HG03558 (cell line): ENCODE measurements at regions not wholly inside any gene's neighbourhood (a gene's known extent, or its start where the extent isn't known, plus 50 kb on each side); places are given as distances from the start of the nearest gene placed in this dataset.
"Not testable (repeated sequence)": the region's sequence is repeated elsewhere in the genome, so short reads cannot be mapped to it uniquely, and the experiment has no call there.

ENCODE experiments used
- ATAC-seq: cut with Tn5 transposase; IDR thresholded peaks from one replicate; pipeline ENCODE4 v1.9.1; 2021; ENCODE audit warnings: moderate number of reproducible peaks; ENCODE audit not compliant: unreplicated experiment; ENCODE audit errors: extremely low read depth

GRCh38 chr2:7611750-7612149, 694.5 kb downstream of the RNF144A start:
- no peak for ATAC-seq

- no peak for ATAC-seq
Measured at GRCh38 chr2:7612969-7613368, 695.8 kb downstream of the RNF144A start.

GRCh38 chr2:7613831-7614230, 696.6 kb downstream of the RNF144A start:
- no peak for ATAC-seq

- no peak for ATAC-seq
Measured at GRCh38 chr2:7618031-7618430, 700.8 kb downstream of the RNF144A start.

DNA sequence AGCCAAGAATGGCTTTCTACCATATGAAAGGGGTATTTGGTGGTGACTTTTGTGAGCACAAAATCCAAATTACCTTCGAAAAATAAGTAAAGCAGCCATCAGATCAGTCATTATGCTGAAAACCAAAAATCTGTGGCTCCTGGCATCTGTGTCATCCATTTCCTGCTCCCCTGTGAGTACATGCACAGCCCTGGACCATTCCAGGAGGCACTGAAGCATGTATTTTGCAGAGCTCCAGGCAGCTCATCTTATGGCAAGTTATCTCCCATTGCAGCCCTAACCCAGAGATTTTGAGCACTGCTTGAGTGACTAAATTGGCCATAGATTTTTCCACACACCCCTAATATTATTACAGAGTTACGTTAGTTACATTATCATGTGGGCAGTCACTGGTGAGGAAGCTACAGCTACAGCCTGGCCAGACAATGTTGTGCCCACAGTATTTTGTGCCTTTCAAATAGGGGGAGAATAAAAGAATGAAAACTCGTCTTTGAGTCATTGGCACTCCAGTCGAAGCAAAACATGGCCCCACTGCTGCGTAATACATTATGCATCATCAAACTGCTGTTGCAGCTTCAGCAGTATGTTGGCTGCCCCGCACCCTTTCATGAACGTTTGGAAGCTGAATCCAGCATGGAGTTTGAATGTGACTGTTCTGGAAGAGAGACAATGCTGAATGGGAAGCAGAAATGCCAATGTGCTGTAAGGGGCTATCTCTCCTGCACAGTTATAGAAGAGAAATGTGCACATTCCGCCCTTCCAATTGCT, 702.2 kb downstream of the RNF144A start:
- ATAC-seq, result no peak

- no peak for ATAC-seq
Measured at GRCh38 chr2:7620255-7620654, 703.0 kb downstream of the RNF144A start.

- ATAC-seq, result no peak
Measured at GRCh38 chr2:7621018-7621814, 704.0 kb downstream of the RNF144A start.

DNA sequence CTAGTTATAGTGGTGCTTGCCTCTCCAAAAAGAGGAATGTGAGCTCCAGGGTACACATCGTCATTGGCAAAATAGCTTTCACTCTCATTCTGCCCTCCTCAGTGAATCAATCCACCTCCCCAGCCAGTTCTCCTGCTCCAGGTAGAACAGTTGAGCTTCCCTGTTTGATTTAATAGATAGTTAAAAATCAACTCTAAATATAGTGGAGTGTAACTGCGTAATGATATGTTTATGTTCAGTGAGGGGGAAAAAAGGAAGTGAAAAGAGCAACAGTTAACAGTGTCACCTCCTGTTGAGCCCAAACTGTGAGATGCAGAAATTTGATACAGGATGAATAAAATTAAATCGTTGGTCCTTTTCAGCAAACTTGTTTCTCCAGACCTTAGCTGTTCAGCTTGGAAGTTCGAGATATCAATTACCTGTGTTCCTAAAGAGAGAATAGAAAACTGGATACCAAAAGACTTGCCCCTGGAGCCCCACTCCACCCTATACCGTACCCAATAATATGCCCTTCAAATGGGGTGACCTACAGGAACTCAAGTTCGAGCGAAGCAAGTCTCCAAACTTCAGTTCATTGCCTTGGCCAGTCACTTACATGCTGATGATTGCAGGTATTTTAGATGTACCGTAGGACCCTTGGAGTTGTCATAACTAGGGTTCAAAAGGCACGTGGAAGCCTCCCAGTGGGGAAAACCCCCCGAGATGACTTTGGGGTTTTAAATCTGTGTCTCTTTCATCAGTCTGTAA, 708.4 kb downstream of the RNF144A start:
- ATAC-seq, result no peak

DNA sequence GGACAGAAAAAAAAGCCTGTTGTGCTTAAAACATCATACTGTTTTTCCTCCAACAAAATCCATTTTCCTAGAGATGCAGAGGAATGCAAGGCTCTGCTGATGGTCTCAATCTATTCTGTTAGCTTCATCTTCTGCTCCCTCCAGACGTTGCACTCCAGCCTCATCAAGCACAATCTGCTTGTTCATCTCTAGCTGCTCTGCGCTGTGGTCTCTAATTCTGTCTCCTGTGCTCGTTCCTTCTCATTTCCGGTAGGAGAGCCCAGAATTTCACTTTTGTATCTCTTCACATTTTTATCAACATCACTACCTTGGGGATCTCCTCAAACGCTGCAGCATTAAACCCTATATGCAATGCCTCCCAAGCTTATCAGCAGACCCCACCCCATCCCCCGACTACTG, 708.9 kb downstream of the RNF144A start:
- ATAC-seq, result no peak

GRCh38 chr2:7627583-7627982, 710.4 kb downstream of the RNF144A start:
- no peak for ATAC-seq

DNA sequence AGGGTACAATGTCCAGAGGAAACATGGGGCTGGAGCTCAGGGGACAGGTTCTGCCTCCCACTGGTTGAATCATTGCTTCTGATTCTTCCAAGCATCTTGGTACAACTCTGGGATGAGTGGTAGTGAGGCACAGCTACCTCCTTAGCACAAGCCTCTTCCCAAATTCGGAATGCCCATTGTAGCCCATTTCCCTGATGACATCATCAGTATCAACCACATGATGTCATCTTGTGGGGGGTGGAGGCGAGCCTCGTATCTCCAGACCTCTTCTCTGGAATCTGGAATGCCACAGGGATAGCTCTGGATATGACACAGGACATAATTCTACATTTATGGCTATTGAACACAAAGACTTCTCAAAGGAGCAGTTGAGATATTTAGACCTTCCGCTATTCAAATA, 715.2 kb downstream of the RNF144A start:
- ATAC-seq, result no peak

- ATAC-seq, result no peak
Measured at GRCh38 chr2:7633566-7634153, 716.4 kb downstream of the RNF144A start.

GRCh38 chr2:7634409-7634808, 717.2 kb downstream of the RNF144A start:
- ATAC-seq, result no peak

- ATAC-seq, result no peak
Measured at GRCh38 chr2:7639476-7639875, 722.3 kb downstream of the RNF144A start.

DNA sequence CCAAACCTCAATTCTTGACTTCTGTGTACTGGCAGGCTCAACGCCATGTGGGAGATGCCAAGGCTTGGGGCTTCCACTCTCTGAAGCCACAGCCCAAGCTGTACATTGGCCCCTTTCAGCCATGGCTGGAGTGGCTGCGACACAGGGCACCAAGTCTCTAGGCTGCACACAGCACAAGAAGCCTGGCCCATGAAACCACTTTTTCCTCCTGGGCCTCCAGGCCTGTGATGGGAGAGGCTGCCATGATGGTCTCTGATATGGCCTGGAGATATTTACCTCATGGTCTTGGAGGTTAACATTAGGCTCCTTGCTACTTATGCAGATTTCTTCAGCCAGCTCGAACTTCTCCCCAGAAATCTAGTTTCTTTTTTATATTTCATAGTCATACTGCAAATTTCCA, 724.1 kb downstream of the RNF144A start:
- ATAC-seq, result not testable (repeated sequence)

DNA sequence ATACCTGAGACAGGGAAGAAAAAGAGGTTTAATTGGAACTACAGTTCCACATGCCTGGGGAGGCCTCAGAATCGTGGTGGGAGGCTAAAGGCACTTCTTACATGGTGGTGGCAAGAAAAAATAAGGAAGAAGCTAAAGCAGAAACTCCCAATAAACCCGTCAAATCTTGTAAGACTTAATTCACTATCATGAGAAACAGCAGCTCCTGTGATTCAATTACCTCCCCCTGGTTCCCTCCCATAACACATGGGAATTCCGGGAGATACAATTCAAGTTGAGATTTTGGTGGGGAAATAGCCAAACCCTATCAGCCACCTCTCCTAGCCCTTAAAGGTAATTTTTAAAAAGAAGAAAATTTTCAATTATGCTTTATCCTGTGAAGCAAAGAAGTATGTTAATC, 728.8 kb downstream of the RNF144A start:
- ATAC-seq, result no peak

DNA sequence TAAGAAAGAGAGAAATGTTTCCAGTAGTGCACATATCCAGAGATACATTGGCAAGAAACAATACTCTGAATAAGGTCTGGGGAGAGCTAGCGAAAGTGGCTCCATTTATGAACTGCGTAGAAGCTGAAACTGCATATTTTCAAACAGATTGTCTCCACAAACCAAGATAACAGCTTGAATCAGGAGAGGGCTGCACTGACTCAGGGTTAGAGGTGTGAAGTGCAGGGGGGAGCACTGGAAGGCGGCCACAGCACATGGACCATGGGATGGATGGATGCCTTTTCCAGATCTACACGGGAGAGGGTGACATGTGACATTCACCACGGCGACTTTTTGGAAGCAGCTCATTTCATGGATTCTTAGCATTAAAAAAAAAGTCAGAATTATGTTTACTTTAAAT, 729.4 kb downstream of the RNF144A start:
- ATAC-seq, result no peak

GRCh38 chr2:7648221-7648795, 731.1 kb downstream of the RNF144A start:
- ATAC-seq, result no peak

- ATAC-seq, result no peak
Measured at GRCh38 chr2:7649461-7650228, 732.4 kb downstream of the RNF144A start.

DNA sequence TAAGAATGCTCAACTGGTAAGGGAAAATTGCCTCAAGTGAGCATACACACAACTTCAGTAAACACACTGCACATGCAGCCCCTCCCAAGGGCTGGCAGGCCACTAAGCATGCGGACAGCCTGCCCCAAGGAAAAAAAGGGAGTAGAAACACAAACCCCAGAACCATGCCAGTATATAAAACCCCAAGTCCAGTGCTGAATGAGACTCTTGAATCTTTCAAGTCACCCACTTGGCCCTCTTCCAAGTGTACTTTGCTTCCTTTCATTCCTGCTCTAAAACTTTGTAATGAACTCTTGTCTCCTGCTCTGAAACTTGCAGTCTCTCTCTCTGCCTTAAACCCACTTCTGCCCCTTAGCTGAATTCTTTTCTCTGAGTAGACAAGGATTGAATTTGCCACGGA, 736.4 kb downstream of the RNF144A start:
- no peak for ATAC-seq
